ENCODE measurements at regions not wholly inside any gene's neighbourhood (a gene's known extent, or its start where the extent isn't known, plus 50 kb on each side); places are given as distances from the start of the nearest gene placed in this dataset.
A peak's percentile ranks its signal among the peaks of the same experiment; 100 is the strongest.

DNA sequence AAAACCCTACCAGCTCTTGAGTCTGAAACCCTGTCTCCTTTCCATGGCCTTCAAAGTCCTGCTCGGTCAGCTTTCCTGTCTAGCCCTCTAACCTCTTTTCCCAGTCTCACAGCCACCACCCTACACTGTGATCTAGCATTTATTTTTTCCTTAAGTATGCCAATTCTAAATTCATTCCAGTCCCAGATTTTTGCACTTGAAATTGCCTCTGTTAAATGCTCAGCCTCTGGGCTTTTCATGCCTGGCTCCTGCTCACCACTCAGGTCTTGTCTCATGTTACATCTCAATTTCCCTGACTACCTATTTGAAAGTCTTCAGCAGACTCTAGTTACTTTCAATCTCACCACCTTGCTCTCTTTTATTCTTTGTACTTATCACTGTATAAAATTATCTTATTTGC, 176.2 kb downstream of the ADGRL4 start:
- DNase-seq (ENCODE audit: low read depth), result no peak
- Histone ChIP-seq H3K36me3 (ENCODE audit: control insufficient read depth, insufficient read depth, low read length) (no peaks in the 10 kb centered on the region), H3K27me3 (ENCODE audit: control insufficient read depth, insufficient read depth, low read length) (no peaks in the 10 kb centered on the region), H3K4me3 (ENCODE audit: low read depth, low read length) (no peak overlapping the region)
- TF ChIP-seq, protein P1, sequence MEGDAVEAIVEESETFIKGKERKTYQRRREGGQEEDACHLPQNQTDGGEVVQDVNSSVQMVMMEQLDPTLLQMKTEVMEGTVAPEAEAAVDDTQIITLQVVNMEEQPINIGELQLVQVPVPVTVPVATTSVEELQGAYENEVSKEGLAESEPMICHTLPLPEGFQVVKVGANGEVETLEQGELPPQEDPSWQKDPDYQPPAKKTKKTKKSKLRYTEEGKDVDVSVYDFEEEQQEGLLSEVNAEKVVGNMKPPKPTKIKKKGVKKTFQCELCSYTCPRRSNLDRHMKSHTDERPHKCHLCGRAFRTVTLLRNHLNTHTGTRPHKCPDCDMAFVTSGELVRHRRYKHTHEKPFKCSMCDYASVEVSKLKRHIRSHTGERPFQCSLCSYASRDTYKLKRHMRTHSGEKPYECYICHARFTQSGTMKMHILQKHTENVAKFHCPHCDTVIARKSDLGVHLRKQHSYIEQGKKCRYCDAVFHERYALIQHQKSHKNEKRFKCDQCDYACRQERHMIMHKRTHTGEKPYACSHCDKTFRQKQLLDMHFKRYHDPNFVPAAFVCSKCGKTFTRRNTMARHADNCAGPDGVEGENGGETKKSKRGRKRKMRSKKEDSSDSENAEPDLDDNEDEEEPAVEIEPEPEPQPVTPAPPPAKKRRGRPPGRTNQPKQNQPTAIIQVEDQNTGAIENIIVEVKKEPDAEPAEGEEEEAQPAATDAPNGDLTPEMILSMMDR (IDR thresholded peaks at IDR 0.05; ENCODE audit: insufficient read depth, low read length, poor library complexity, severe bottlenecking), result no peak

DNA sequence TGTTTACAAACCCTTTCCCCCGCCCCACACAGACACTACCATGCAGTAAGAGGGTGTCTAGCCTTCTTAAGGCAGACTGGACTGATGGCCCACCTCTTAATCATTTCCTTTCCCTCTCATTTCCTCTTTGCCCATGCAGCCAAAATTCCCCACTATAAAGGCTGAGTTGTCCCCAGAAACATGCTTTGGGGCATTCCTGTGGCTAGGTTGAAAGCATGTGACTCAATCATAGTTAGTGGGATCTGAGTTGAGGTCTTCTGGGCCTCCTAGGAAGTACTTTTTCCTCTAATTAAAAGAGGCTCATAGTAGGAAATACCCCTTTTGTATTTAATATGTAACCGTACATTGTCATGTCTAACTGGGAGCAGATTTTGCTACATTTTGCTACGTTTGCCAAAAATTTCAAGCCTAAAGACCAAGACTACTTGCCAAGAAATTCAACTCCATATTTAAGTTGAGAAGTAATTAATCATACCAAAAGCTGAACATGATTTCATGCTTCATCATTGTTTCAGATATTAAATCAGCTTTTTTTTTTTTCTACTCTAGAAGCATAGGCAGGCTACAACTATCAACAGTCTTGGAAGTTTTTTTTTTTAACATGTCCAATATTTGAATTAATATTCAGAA, 174.7 kb downstream of the ADGRL4 start:
- Histone ChIP-seq H3K4me3 (ENCODE audit: low read depth, low read length) (no peak overlapping the region), H3K27me3 (ENCODE audit: control insufficient read depth, insufficient read depth, low read length) (no peaks in the 10 kb centered on the region), H3K36me3 (ENCODE audit: control insufficient read depth, insufficient read depth, low read length) (no peaks in the 10 kb centered on the region)
- DNase-seq (ENCODE audit: low read depth), result peak; percentile 87
- TF ChIP-seq, protein P1 (IDR thresholded peaks at IDR 0.05; ENCODE audit: insufficient read depth, low read length, poor library complexity, severe bottlenecking), result no peak

DNA sequence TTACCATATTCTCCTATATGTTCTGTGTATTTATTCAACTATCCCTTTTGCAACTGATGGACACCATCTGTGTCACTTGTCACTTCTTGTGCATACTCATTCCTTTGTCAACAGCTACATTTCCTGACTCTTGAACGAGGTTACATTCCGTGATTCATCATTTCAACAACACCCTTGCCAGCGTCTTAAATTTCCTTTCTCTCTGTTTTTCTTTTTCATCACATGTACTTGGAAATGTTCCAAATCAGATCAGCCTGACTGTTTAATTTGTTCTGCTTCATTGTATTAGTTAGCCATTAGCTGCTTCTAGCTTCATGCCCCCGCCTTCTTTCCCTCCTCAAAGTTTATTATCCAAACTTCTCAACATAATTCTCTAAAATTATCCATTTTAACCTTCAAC, 173.0 kb downstream of the ADGRL4 start:
- Histone ChIP-seq H3K27me3 (ENCODE audit: control insufficient read depth, insufficient read depth, low read length) (no peaks in the 10 kb centered on the region), H3K36me3 (ENCODE audit: control insufficient read depth, insufficient read depth, low read length) (no peaks in the 10 kb centered on the region), H3K4me3 (ENCODE audit: low read depth, low read length) (no peak overlapping the region)
- TF ChIP-seq, protein P1 (IDR thresholded peaks at IDR 0.05; ENCODE audit: insufficient read depth, low read length, poor library complexity, severe bottlenecking), result no peak
- peak; percentile 82 for DNase-seq (ENCODE audit: low read depth)

DNA sequence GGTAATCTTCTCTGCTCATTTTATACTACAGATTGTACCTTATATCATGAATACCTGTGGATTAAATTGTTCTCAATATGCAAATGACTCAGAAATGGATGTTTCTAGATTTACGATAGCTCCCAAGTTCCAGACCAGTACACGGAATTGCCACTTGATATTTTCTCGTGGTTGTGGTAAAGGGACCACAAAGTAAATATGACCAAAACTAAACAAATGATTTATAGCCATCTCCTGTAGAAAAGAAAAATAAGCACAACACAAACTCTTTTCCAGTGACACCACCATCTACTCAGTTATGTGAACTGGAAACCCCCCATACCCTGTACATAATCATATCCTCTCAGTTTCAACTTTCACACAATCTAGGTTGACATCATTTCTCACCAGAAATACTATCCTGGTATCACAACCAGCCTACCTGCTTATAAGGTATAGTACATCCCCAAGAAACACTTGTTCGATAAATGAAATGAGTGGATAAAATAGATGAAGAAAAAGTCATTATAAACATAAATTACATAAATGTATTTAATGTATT, 172.3 kb downstream of the ADGRL4 start:
- TF ChIP-seq, protein P1 (IDR thresholded peaks at IDR 0.05; ENCODE audit: insufficient read depth, low read length, poor library complexity, severe bottlenecking), result no peak
- no peaks in the 10 kb centered on the region for H3K27me3 ChIP-seq (ENCODE audit: control insufficient read depth, insufficient read depth, low read length)
- H3K4me3 ChIP-seq (ENCODE audit: low read depth, low read length), result no peak overlapping the region
- no peaks in the 10 kb centered on the region for H3K36me3 ChIP-seq (ENCODE audit: control insufficient read depth, insufficient read depth, low read length)
- DNase-seq (ENCODE audit: low read depth), result no peak

DNA sequence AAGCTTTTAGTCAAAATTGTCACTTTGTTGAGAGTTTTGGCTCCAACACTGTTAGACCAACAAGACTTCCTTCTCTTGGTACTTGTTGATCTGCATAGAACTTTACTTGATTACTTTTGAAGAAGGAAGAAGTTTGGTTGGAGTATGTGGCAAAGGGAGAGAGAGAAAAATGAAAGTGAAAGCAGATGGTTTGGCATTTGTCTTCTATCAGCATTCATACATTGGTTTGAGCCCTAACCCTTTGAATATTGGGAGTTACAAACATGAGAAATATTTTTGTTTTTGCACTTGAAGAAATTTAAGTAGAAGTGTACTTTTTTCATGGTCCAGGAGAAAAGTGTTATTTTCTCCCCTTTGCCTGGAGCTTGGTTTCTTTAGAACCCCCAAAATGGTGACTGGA, 169.8 kb downstream of the ADGRL4 start:
- DNase-seq (ENCODE audit: low read depth), result no peak
- TF ChIP-seq, protein P1 (IDR thresholded peaks at IDR 0.05; ENCODE audit: insufficient read depth, low read length, poor library complexity, severe bottlenecking), result no peak
- H3K4me3 ChIP-seq (ENCODE audit: low read depth, low read length), result no peak overlapping the region
- H3K36me3 ChIP-seq (ENCODE audit: control insufficient read depth, insufficient read depth, low read length), result no peaks in the 10 kb centered on the region
- no peaks in the 10 kb centered on the region for H3K27me3 ChIP-seq (ENCODE audit: control insufficient read depth, insufficient read depth, low read length)
